ENCODE measurements at regions not wholly inside any gene's neighbourhood (a gene's known extent, or its start where the extent isn't known, plus 50 kb on each side); places are given as distances from the start of the nearest gene placed in this dataset.

- no peak overlapping the region for H3K27ac ChIP-seq (ENCODE audit: low read length)
- no peak overlapping the region for H3K9ac ChIP-seq (ENCODE audit: low read length)
- no peak for TF ChIP-seq EZH2 (IDR thresholded peaks at IDR 0.05; ENCODE audit: low read length, unreplicated experiment)
- TF ChIP-seq EZH2phosphoT487 (IDR thresholded peaks at IDR 0.05; ENCODE audit: borderline replicate concordance, low read length), result no peak
- TF ChIP-seq CTCF (conservative IDR thresholded peaks at IDR 0.05; ENCODE audit: low read depth, low read length), result no peak
- no peaks in the 10 kb centered on the region for H4K20me1 ChIP-seq (ENCODE audit: low read length)
- intact Hi-C loops (cut with micrococcal nuclease), result no loop called here
- H3K4me2 ChIP-seq (ENCODE audit: low read length), result no peak overlapping the region
- H3K9me2 ChIP-seq (replicated peaks; ENCODE audit: low read length), result no peaks in the 10 kb centered on the region
- H3K9me3 ChIP-seq (ENCODE audit: low read length), result no peaks in the 10 kb centered on the region
- CTCF ChIA-PET, result no interaction called here
- H3K4me3 ChIP-seq (ENCODE audit: low read length), result no peak overlapping the region
- ATAC-seq (no peak), DNase-seq (no peak)
- peaks cover 18% of the 10 kb centered on the region for H3K27me3 ChIP-seq (ENCODE audit: low read length)
- BruUV-seq (replicated peaks), result no TSS peak
- no peaks in the 10 kb centered on the region for H3K79me2 ChIP-seq (ENCODE audit: low read length)
- H2AFZ ChIP-seq (ENCODE audit: low read length), result no peak overlapping the region
- H3K36me3 ChIP-seq (ENCODE audit: low read depth, low read length), result no peaks in the 10 kb centered on the region
- POLR2A ChIA-PET (ENCODE audit: unreplicated experiment), result no interaction called here
- no peaks in the 10 kb centered on the region for H3F3A ChIP-seq (ENCODE audit: low read length, unreplicated experiment)
- no peaks in the 10 kb centered on the region for H3K4me1 ChIP-seq (ENCODE audit: insufficient read depth, low read length)
These were observed 208.1 kb upstream of the PHYHIPL start for GRCh38 chr10:58968389-58968755.

GRCh38 chr10:58969576-58969975 lies 206.9 kb upstream of the PHYHIPL start:
- Histone ChIP-seq H4K20me1 (ENCODE audit: low read length) (no peaks in the 10 kb centered on the region), H3K27ac (ENCODE audit: low read length) (no peak overlapping the region), H3K4me2 (ENCODE audit: low read length) (no peak overlapping the region), H3F3A (ENCODE audit: low read length, unreplicated experiment) (no peaks in the 10 kb centered on the region), H3K27me3 (ENCODE audit: low read length) (peaks cover 18% of the 10 kb centered on the region), H3K4me3 (ENCODE audit: low read length) (no peak overlapping the region), H3K9me2 (replicated peaks; ENCODE audit: low read length) (no peaks in the 10 kb centered on the region), H3K36me3 (ENCODE audit: low read depth, low read length) (no peaks in the 10 kb centered on the region), H3K4me1 (ENCODE audit: insufficient read depth, low read length) (no peaks in the 10 kb centered on the region), H3K79me2 (ENCODE audit: low read length) (no peaks in the 10 kb centered on the region), H3K9me3 (ENCODE audit: low read length) (no peaks in the 10 kb centered on the region), H2AFZ (ENCODE audit: low read length) (no peak overlapping the region), H3K9ac (ENCODE audit: low read length) (no peak overlapping the region)
- POLR2A ChIA-PET (ENCODE audit: unreplicated experiment), result no interaction called here
- intact Hi-C loops (cut with micrococcal nuclease), result no loop called here
- no TSS peak for BruUV-seq (replicated peaks)
- ATAC-seq (no peak), DNase-seq (no peak)
- no peak for TF ChIP-seq EZH2phosphoT487 (IDR thresholded peaks at IDR 0.05; ENCODE audit: borderline replicate concordance, low read length)
- no peak for TF ChIP-seq EZH2 (IDR thresholded peaks at IDR 0.05; ENCODE audit: low read length, unreplicated experiment)
- TF ChIP-seq CTCF (conservative IDR thresholded peaks at IDR 0.05; ENCODE audit: low read depth, low read length), result no peak
- CTCF ChIA-PET, result no interaction called here

GRCh38 chr10:58970160-58970915 lies 206.1 kb upstream of the PHYHIPL start:
- H3K9me3 ChIP-seq (ENCODE audit: low read length), result no peaks in the 10 kb centered on the region
- H3K36me3 ChIP-seq (ENCODE audit: low read depth, low read length), result no peaks in the 10 kb centered on the region
- CTCF ChIA-PET, result no interaction called here
- H3K4me3 ChIP-seq (ENCODE audit: low read length), result no peak overlapping the region
- DNase-seq (no peak), ATAC-seq (no peak)
- TF ChIP-seq EZH2 (IDR thresholded peaks at IDR 0.05; ENCODE audit: low read length, unreplicated experiment) (no peak), CTCF (conservative IDR thresholded peaks at IDR 0.05; ENCODE audit: low read depth, low read length) (no peak), EZH2phosphoT487 (IDR thresholded peaks at IDR 0.05; ENCODE audit: borderline replicate concordance, low read length) (no peak)
- H3K27ac ChIP-seq (ENCODE audit: low read length), result no peak overlapping the region
- no peak overlapping the region for H3K9ac ChIP-seq (ENCODE audit: low read length)
- H3F3A ChIP-seq (ENCODE audit: low read length, unreplicated experiment), result no peaks in the 10 kb centered on the region
- H3K9me2 ChIP-seq (replicated peaks; ENCODE audit: low read length), result no peaks in the 10 kb centered on the region
- POLR2A ChIA-PET (ENCODE audit: unreplicated experiment), result no interaction called here
- H3K4me2 ChIP-seq (ENCODE audit: low read length), result no peak overlapping the region
- intact Hi-C loops (cut with micrococcal nuclease), result no loop called here
- BruUV-seq (replicated peaks), result no TSS peak
- no peak overlapping the region for H2AFZ ChIP-seq (ENCODE audit: low read length)
- H3K4me1 ChIP-seq (ENCODE audit: insufficient read depth, low read length), result no peaks in the 10 kb centered on the region
- H3K27me3 ChIP-seq (ENCODE audit: low read length), result peaks cover 18% of the 10 kb centered on the region
- H4K20me1 ChIP-seq (ENCODE audit: low read length), result no peaks in the 10 kb centered on the region
- H3K79me2 ChIP-seq (ENCODE audit: low read length), result no peaks in the 10 kb centered on the region

All from PC-3 (cell line).